ENCODE measurements at regions not wholly inside any gene's neighbourhood (a gene's known extent, or its start where the extent isn't known, plus 50 kb on each side); places are given as distances from the start of the nearest gene placed in this dataset.

DNA sequence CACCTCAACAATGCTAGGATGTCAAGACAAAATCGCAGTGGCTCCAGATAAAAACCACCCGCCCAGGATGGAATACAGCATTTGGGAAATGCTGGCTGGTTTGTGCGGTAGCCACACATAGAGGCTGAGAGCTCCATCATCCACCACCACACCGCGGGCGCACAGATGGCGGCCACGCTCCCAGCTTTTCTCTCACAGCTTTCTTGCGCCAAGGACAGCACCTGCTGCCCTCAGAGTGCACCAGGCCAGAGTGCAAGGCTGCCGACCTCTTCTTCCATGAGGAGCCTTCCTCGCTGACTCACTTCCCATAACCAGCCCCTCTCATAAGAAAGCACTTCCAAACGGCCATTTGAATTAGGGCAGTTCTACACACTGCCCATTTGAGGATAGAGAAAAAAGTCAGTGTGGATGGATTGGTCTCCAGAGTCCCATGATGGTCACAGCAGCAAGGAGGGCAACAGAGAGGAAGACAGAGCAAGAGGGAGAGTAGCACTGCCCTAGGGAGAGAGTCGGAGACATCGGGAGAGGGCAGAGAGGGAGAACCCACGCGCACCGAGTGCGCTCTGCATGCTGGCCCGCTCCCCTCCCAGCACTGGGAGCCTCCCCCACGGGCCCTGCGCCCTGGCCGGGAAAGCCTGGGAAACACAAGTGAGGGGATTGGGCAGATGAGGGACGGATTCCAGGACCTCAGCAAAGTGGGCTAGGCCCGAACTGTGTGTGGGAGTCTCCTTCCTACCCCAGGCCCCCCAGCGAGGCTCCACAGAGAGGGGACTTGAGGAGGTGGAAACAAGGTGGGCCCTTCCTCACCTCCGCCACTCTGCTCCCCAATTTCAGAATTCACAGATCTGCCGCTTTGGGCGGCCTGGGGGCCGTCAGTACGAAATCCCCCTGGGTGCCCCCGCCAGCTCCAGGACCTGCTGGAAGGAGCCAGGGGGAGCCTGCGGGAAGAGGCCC lies 156.9 kb downstream of the USP12 start:
- peak; percentile 30 for DNase-seq (ENCODE audit: low read depth)

- peak; percentile 69 for DNase-seq (ENCODE audit: low read depth)
Observed at GRCh38 chr13:27012482-27013197, 159.0 kb downstream of the USP12 start.

DNA sequence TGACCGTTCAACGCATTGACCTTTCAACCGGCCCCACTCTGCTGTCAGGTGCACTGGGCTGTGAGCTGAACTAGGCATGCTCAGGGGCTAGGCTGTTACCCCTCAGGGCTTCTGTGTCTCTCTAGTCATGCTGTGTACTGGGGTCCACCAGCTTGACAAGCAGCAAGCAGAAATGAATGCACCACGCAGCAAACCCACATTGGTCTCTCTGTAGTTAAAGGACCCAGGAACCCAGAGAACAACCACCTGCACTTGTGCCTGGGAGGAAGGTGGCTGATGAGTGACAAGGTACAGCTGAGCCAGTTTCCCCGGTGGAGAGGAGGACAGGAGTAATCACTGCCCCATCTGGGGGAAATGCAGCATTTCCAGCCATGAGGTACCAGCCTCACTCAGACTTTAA lies 159.9 kb downstream of the USP12 start:
- DNase-seq (ENCODE audit: low read depth), result no peak

DNA sequence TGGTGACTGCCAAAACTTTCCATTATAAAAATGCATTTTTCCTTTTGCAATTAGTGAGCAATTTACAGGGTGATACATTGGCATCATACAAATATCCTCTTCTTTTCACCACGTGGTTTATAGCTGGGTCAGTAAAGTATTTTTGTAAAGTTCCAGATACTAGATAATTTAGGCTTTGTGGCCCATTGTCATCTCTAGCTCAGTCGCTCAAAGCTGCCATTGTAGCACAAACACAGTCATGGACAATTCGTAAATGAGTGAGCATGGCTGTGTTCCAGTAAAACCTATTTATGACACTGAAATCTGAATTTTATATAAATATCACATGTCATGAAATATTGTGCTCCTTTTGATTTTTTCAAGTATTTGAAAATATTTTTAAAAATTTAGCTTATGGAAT lies 162.9 kb downstream of the USP12 start:
- DNase-seq (ENCODE audit: low read depth), result no peak

DNA sequence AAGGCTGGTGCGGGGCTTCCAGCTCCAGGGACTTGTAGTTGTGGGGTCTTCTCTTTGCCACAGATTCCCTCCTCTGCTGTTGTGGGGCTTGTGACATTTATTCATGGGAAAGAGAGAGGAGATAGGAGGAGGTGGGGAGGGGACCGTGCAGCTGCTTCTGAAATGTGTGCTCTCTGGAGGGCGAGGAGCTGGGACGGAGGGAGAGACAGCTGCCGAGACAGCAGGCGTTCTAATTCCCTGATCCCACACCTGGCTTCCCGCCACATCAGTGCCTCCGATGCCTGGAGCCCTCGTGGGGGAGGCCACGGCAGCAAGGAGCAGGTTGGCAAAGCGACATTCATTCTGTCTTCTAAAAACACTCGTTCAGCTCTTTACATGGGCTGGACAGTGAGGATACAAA lies 164.4 kb downstream of the USP12 start:
- no peak for DNase-seq (ENCODE audit: low read depth)

- no peak for DNase-seq (ENCODE audit: low read depth)
Observed at GRCh38 chr13:27006519-27007161, 165.0 kb downstream of the USP12 start.

DNA sequence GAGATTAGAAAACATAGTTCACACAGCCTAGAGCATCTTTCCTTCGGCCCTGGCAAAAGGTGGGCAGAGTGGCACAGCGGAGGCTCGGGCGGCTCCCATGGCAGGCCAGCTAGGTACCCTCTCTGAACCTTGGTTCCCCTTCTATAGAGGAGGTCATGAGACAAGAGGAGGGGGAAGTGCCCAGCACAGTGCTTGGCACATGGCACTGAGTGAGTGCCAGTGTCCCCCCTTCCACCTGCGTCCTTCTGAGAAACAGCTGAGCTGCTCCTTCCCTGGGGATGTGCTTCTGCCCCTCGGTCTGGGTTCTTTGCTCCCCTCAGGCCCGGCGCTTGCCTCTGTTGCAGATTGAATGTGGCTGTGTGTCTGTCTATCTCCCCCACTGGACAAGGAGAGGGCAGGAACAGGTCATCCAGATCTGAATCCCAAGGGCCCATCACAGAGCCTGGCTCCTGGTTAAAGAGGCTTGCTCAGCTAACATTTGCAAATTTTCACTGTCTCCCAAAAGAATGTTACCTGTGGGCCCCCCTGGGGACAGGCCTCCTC lies 165.6 kb downstream of the USP12 start:
- no peak for DNase-seq (ENCODE audit: low read depth)

DNA sequence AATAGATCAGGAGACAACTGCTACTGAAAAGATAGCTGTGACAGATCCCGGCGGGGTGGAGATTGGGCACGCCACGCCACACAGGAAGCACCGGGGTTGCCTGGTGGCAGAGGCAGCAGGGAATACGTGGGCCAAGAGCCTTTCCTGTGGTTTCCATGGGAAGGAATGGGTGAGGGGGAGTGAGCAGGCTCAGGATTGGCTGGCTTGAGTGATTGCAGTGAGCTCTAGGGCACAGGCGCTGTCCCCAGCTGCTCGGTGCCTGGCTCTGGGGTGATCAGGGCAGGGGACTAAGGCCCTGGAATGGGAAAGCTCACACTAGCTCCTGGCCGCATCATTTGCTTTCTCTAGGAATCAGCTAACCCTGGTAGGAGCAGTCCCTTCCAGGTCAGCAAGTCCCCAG lies 166.1 kb downstream of the USP12 start:
- DNase-seq (ENCODE audit: low read depth), result peak; percentile 39

DNA sequence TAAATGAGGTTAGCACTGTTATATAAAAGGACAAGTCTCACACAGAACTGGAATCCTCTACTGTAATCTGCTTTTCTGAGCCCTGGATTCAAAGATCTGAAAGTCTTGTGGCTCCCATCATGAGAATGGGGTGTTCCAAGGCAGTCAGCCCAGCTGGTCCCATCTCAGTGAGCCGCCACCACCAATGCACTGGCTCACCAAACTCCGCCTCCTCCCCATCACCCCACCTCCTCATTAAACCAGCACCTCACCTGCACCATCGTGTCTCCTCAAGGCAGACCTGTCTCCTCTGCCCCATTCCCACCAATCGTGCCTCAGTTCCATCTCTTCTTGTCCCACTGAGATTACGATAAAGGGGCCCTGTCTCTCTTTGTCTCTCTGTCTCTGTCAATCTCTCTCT lies 166.7 kb downstream of the USP12 start:
- no peak for DNase-seq (ENCODE audit: low read depth)

GRCh38 chr13:27004326-27004725 lies 167.3 kb downstream of the USP12 start:
- DNase-seq (ENCODE audit: low read depth), result no peak

GRCh38 chr13:27001705-27002104 lies 169.9 kb downstream of the USP12 start:
- no peak for DNase-seq (ENCODE audit: low read depth)

- no peak for DNase-seq (ENCODE audit: low read depth)
Observed at GRCh38 chr13:27000686-27001085, 170.9 kb downstream of the USP12 start.

DNA sequence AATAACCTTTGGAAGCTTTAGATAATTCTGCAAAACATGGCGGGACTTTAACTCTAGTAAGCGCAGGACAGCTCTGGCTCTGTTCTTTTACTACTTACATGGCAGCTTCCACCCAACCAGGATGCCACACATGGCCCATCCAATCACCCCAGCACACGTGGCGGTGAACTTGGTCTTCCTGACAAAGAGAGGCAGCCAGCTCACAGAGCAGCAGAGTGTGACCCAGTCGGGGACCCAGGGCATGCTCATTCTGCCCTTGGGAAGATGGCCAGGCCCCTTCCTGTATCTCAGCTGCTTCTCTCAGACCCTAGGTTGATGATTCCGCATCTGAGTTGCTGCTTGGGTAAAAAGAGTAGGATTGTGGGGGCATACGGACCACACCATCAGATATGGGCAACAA lies 172.1 kb downstream of the USP12 start:
- DNase-seq (ENCODE audit: low read depth), result no peak

DNA sequence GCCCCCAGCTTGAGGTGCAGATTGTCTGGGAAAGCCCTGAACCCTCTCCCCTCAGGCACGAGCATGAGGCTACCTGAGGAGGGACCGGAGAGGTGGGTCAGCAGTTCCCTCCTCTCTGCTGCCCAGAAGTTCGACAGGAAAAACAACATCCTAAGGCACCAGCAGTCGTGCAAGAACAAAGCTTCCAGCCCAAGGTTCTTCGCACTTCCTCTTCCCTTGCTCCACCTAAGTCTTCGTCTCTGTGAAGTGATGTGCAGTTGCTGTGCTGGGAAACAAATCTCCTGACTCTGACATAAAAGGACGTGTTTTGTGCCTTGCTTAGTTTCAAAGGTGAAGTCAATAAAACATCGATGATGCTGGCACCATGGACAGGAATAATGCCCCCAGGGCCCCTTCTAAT lies 173.3 kb downstream of the USP12 start:
- no peak for DNase-seq (ENCODE audit: low read depth)

GRCh38 chr13:26996965-26997752 lies 174.5 kb downstream of the USP12 start:
- DNase-seq (ENCODE audit: low read depth), result no peak

DNA sequence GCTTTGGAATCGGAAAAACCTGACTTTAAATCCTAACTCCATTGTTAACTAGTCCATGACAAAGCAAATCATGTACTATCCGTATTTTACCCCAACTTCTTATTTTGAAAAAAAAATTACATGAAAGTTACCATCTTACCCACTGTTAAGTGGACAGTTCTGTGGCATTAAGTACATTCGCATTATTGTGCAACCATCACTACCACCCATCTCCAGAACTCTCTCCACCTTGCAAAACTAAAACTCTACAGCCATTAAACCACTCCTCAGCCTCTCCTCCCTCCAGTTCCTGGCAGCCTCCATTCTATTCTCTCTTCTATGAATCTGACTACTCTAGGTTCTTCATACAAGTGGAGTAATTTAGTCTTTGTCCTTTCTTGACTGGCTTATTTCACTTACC lies 176.5 kb downstream of the USP12 start:
- no peak for DNase-seq (ENCODE audit: low read depth)

- no peak for DNase-seq (ENCODE audit: low read depth)
Observed at GRCh38 chr13:26993780-26994179, 177.8 kb downstream of the USP12 start.

GRCh38 chr13:26992951-26993719 lies 178.5 kb downstream of the USP12 start:
- no peak for DNase-seq (ENCODE audit: low read depth)

DNA sequence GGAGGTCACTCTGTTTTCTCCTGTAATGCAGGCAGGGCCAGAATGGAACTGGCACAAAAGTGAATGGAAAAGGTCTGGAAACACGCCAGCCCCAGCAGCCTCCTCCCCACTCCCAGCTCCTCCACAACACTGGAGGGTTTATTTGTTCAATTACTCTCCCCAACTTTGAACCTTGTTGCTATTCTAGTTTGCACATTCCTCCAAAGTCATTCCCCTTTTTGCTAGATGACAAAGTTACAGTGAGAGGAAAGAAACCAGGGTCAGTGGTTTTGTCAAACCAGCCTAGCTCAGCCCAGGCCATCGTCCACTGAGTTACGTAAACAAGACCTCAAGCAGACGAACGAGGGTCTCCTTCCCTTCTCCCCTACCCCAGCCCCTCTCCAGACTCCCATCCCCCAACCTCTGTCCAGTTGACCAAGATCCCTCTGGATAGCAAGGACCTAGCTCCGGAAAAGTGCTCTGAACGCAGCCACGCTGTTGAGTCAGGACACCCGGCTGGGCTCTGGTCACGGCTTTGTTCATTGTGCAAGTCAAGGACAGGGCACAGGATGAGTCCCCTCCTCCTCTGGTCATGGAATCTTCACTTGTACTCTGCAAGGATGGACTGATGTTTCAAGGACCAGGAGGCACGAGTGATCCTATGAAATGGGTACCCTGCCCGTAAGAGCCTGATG lies 180.0 kb downstream of the USP12 start:
- DNase-seq (ENCODE audit: low read depth), result no peak

Measured in HT1080 (cell line).